HG03521 (cell line): ENCODE measurements at regions not wholly inside any gene's neighbourhood (a gene's known extent, or its start where the extent isn't known, plus 50 kb on each side); places are given as distances from the start of the nearest gene placed in this dataset.

Source experiments
- ATAC-seq: cut with Tn5 transposase; IDR thresholded peaks from one replicate; pipeline ENCODE4 v1.9.1; 2021; ENCODE audit warnings: mild to moderate bottlenecking, moderate library complexity; ENCODE audit not compliant: unreplicated experiment

- ATAC-seq: no peak
Observed at GRCh38 chr6:147903931-147904330, 395.4 kb downstream of the SAMD5 start.

GRCh38 chr6:147904416-147904815 is 395.9 kb downstream of the SAMD5 start:
- no peak for ATAC-seq

GRCh38 chr6:147905711-147906110 is 397.2 kb downstream of the SAMD5 start:
- ATAC-seq: no peak

GRCh38 chr6:147906361-147906760 is 397.9 kb downstream of the SAMD5 start:
- ATAC-seq: no peak

GRCh38 chr6:147909640-147910039 is 401.1 kb downstream of the SAMD5 start:
- no peak for ATAC-seq

GRCh38 chr6:147910281-147910680 is 401.8 kb downstream of the SAMD5 start:
- no peak for ATAC-seq

GRCh38 chr6:147911057-147911456 is 402.6 kb downstream of the SAMD5 start:
- no peak for ATAC-seq

- no peak for ATAC-seq
Observed at GRCh38 chr6:147911686-147912085, 403.2 kb downstream of the SAMD5 start.

GRCh38 chr6:147922799-147923198 is 414.3 kb downstream of the SAMD5 start:
- no peak for ATAC-seq

- no peak for ATAC-seq
Observed at GRCh38 chr6:147924598-147924997, 416.1 kb downstream of the SAMD5 start.

- no peak for ATAC-seq
Observed at GRCh38 chr6:147925826-147926225, 416.8 kb upstream of the SASH1 start.

GRCh38 chr6:147930745-147931144 is 411.9 kb upstream of the SASH1 start:
- no peak for ATAC-seq

GRCh38 chr6:147933224-147933623 is 409.4 kb upstream of the SASH1 start:
- ATAC-seq: no peak

GRCh38 chr6:147935656-147936055 is 407.0 kb upstream of the SASH1 start:
- ATAC-seq: no peak

GRCh38 chr6:147936703-147937470 is 405.8 kb upstream of the SASH1 start:
- no peak for ATAC-seq

- ATAC-seq: no peak
Observed at GRCh38 chr6:147941143-147941542, 401.5 kb upstream of the SASH1 start.

- no peak for ATAC-seq
Observed at GRCh38 chr6:147942363-147942762, 400.3 kb upstream of the SASH1 start.

- no peak for ATAC-seq
Observed at GRCh38 chr6:147944122-147944521, 398.5 kb upstream of the SASH1 start.

- ATAC-seq: no peak
Observed at GRCh38 chr6:147947521-147947920, 395.1 kb upstream of the SASH1 start.

GRCh38 chr6:147949981-147950622 is 392.5 kb upstream of the SASH1 start:
- ATAC-seq: no peak

GRCh38 chr6:147950623-147950987 is 392.0 kb upstream of the SASH1 start:
- no peak for ATAC-seq

- ATAC-seq: no peak
Observed at GRCh38 chr6:147951726-147952125, 390.9 kb upstream of the SASH1 start.

GRCh38 chr6:147954938-147955337 is 387.7 kb upstream of the SASH1 start:
- no peak for ATAC-seq
